GM19351 (cell line): ENCODE measurements at regions not wholly inside any gene's neighbourhood (a gene's known extent, or its start where the extent isn't known, plus 50 kb on each side); places are given as distances from the start of the nearest gene placed in this dataset.
A peak's percentile ranks its signal among the peaks of the same experiment; 100 is the strongest.

ENCODE experiments used
- ATAC-seq: cut with Tn5 transposase; IDR thresholded peaks from one replicate; pipeline ENCODE4 v1.9.1; 2021; ENCODE audit warnings: mild to moderate bottlenecking, moderate library complexity; ENCODE audit not compliant: unreplicated experiment

GRCh38 chr6:156390621-156391020, 386.6 kb upstream of the ARID1B start:
- no peak for ATAC-seq

GRCh38 chr6:156389296-156389695, 387.9 kb upstream of the ARID1B start:
- no peak for ATAC-seq

GRCh38 chr6:156387472-156387871, 389.7 kb upstream of the ARID1B start:
- ATAC-seq: no peak

- no peak for ATAC-seq
Measured at GRCh38 chr6:156383059-156383458, 394.1 kb upstream of the ARID1B start.

GRCh38 chr6:156379392-156380289, 397.5 kb upstream of the ARID1B start:
- ATAC-seq: no peak

GRCh38 chr6:156378853-156379252, 398.3 kb upstream of the ARID1B start:
- ATAC-seq: peak; percentile 67

GRCh38 chr6:156376091-156376490, 401.1 kb upstream of the ARID1B start:
- ATAC-seq: no peak

- no peak for ATAC-seq
Measured at GRCh38 chr6:156359912-156360311, 417.3 kb upstream of the ARID1B start.

GRCh38 chr6:156352861-156353260, 424.3 kb upstream of the ARID1B start:
- ATAC-seq: no peak

- no peak for ATAC-seq
Measured at GRCh38 chr6:156351346-156351966, 425.7 kb upstream of the ARID1B start.

GRCh38 chr6:156350337-156350736, 426.8 kb upstream of the ARID1B start:
- no peak for ATAC-seq

GRCh38 chr6:156348849-156349248, 428.3 kb upstream of the ARID1B start:
- ATAC-seq: no peak

- no peak for ATAC-seq
Measured at GRCh38 chr6:156348424-156348823, 428.8 kb upstream of the ARID1B start.

- no peak for ATAC-seq
Measured at GRCh38 chr6:156347656-156348055, 429.5 kb upstream of the ARID1B start.

- ATAC-seq: no peak
Measured at GRCh38 chr6:156347246-156347645, 429.9 kb upstream of the ARID1B start.

- ATAC-seq: no peak
Measured at GRCh38 chr6:156345700-156346099, 431.5 kb upstream of the ARID1B start.

- ATAC-seq: no peak
Measured at GRCh38 chr6:156344491-156344890, 432.7 kb upstream of the ARID1B start.

GRCh38 chr6:156337801-156338200, 439.4 kb upstream of the ARID1B start:
- ATAC-seq: no peak

- ATAC-seq: no peak
Measured at GRCh38 chr6:156336733-156337132, 440.4 kb upstream of the ARID1B start.

- ATAC-seq: no peak
Measured at GRCh38 chr6:156336089-156336488, 441.1 kb upstream of the ARID1B start.

- no peak for ATAC-seq
Measured at GRCh38 chr6:156334966-156335365, 442.2 kb upstream of the ARID1B start.

GRCh38 chr6:156319707-156320106, 457.5 kb upstream of the ARID1B start:
- ATAC-seq: no peak
